RCC 7860 (cell line): ENCODE measurements at regions not wholly inside any gene's neighbourhood (a gene's known extent, or its start where the extent isn't known, plus 50 kb on each side); places are given as distances from the start of the nearest gene placed in this dataset.

Experiments used
- DNase-seq: peaks from one replicate; pipeline ENCODE4 v3.0.0-alpha.2; 2015; ENCODE audit warnings: low spot score
- FAIRE-seq: peaks from 2 replicates; lab custom pipeline; 2012; peaks lifted over from hg19 to GRCh38; lab: Jason Lieb, UNC

GRCh38 chr16:5603836-5604235 is 506.2 kb upstream of the EEF2KMT start:
- DNase-seq (no peak), FAIRE-seq (no peak)

GRCh38 chr16:5601957-5602356 is 504.4 kb upstream of the EEF2KMT start:
- FAIRE-seq (no peak), DNase-seq (no peak)

GRCh38 chr16:5598793-5599192 is 501.2 kb upstream of the EEF2KMT start:
- no peak for FAIRE-seq
- no peak for DNase-seq

GRCh38 chr16:5595849-5596248 is 498.3 kb upstream of the EEF2KMT start:
- no peak for FAIRE-seq
- DNase-seq = no peak

GRCh38 chr16:5590416-5590815 is 492.8 kb upstream of the EEF2KMT start:
- DNase-seq (no peak), FAIRE-seq (no peak)

GRCh38 chr16:5589812-5590373 is 492.3 kb upstream of the EEF2KMT start:
- FAIRE-seq (no peak), DNase-seq (no peak)

- no peak for DNase-seq
- no peak for FAIRE-seq
Measured at GRCh38 chr16:5584109-5584508, 486.5 kb upstream of the EEF2KMT start.

- no peak for FAIRE-seq
- no peak for DNase-seq
Measured at GRCh38 chr16:5582529-5582928, 484.9 kb upstream of the EEF2KMT start.

- DNase-seq = no peak
- no peak for FAIRE-seq
Measured at GRCh38 chr16:5581908-5582307, 484.3 kb upstream of the EEF2KMT start.

- DNase-seq (no peak), FAIRE-seq (no peak)
Measured at GRCh38 chr16:5581428-5581827, 483.8 kb upstream of the EEF2KMT start.

GRCh38 chr16:5580772-5581171 is 483.2 kb upstream of the EEF2KMT start:
- no peak for DNase-seq
- no peak for FAIRE-seq

- FAIRE-seq = no peak
- DNase-seq = no peak
Measured at GRCh38 chr16:5580296-5580695, 482.7 kb upstream of the EEF2KMT start.

- no peak for FAIRE-seq
- no peak for DNase-seq
Measured at GRCh38 chr16:5578980-5579379, 481.4 kb upstream of the EEF2KMT start.

GRCh38 chr16:5577463-5577862 is 479.9 kb upstream of the EEF2KMT start:
- FAIRE-seq = no peak
- no peak for DNase-seq

- FAIRE-seq (no peak), DNase-seq (no peak)
Measured at GRCh38 chr16:5575646-5576245, 478.2 kb upstream of the EEF2KMT start.

- DNase-seq (no peak), FAIRE-seq (no peak)
Measured at GRCh38 chr16:5575121-5575520, 477.5 kb upstream of the EEF2KMT start.

GRCh38 chr16:5572056-5572455 is 474.5 kb upstream of the EEF2KMT start:
- DNase-seq (no peak), FAIRE-seq (no peak)

- FAIRE-seq (no peak), DNase-seq (no peak)
Measured at GRCh38 chr16:5571446-5571845, 473.9 kb upstream of the EEF2KMT start.

- DNase-seq (no peak), FAIRE-seq (no peak)
Measured at GRCh38 chr16:5561800-5562199, 464.2 kb upstream of the EEF2KMT start.

- DNase-seq (peak; percentile 20), FAIRE-seq (no peak)
Measured at GRCh38 chr16:5560084-5560483, 462.5 kb upstream of the EEF2KMT start.

- DNase-seq = no peak
- no peak for FAIRE-seq
Measured at GRCh38 chr16:5557966-5558365, 460.4 kb upstream of the EEF2KMT start.

- FAIRE-seq = no peak
Measured at GRCh38 chr16:5557448-5557847, 459.9 kb upstream of the EEF2KMT start.

GRCh38 chr16:5556158-5556810 is 458.7 kb upstream of the EEF2KMT start:
- no peak for DNase-seq

More at GRCh38 chr16:5557448-5557847, 459.9 kb upstream of the EEF2KMT start:
- DNase-seq = no peak

More at GRCh38 chr16:5556158-5556810, 458.7 kb upstream of the EEF2KMT start:
- no peak for FAIRE-seq
